ENCODE measurements at regions not wholly inside any gene's neighbourhood (a gene's known extent, or its start where the extent isn't known, plus 50 kb on each side); places are given as distances from the start of the nearest gene placed in this dataset.
"Not testable (repeated sequence)": the region's sequence is repeated elsewhere in the genome, so short reads cannot be mapped to it uniquely, and the experiment has no call there.

- Histone ChIP-seq H3K36me3 (ENCODE audit: insufficient read depth, low read length) (no peaks in the 10 kb centered on the region), H3K9ac (ENCODE audit: low read depth, low read length) (no peak overlapping the region), H3K9me3 (ENCODE audit: control insufficient read depth, insufficient read depth, low read length) (no peaks in the 10 kb centered on the region), H3K4me1 (ENCODE audit: insufficient read depth, low read length) (no peaks in the 10 kb centered on the region)
Observed at GRCh38 chr6:164990901-164991300, 318.5 kb downstream of the C6orf118 start.

- H3K9ac ChIP-seq (ENCODE audit: low read depth, low read length) = no peak overlapping the region
- H3K36me3 ChIP-seq (ENCODE audit: insufficient read depth, low read length) = no peaks in the 10 kb centered on the region
- H3K9me3 ChIP-seq (ENCODE audit: control insufficient read depth, insufficient read depth, low read length) = no peaks in the 10 kb centered on the region
- no peaks in the 10 kb centered on the region for H3K4me1 ChIP-seq (ENCODE audit: insufficient read depth, low read length)
Observed at GRCh38 chr6:164982389-164982788, 327.0 kb downstream of the C6orf118 start.

GRCh38 chr6:164967102-164967501 is 342.3 kb downstream of the C6orf118 start:
- Histone ChIP-seq H3K4me1 (ENCODE audit: insufficient read depth, low read length) (no peaks in the 10 kb centered on the region; the same call in 1 of the 2 replicates), H3K9ac (ENCODE audit: low read depth, low read length) (no peak overlapping the region), H3K9me3 (ENCODE audit: control insufficient read depth, insufficient read depth, low read length) (no peaks in the 10 kb centered on the region), H3K36me3 (ENCODE audit: insufficient read depth, low read length) (no peaks in the 10 kb centered on the region)

GRCh38 chr6:164962805-164963204 is 346.6 kb downstream of the C6orf118 start:
- no peak overlapping the region for H3K9ac ChIP-seq (ENCODE audit: low read depth, low read length)
- H3K9me3 ChIP-seq (ENCODE audit: control insufficient read depth, insufficient read depth, low read length) = no peaks in the 10 kb centered on the region
- H3K36me3 ChIP-seq (ENCODE audit: insufficient read depth, low read length) = no peaks in the 10 kb centered on the region
- H3K4me1 ChIP-seq (ENCODE audit: insufficient read depth, low read length) = no peaks in the 10 kb centered on the region; the same call in 1 of the 2 replicates

GRCh38 chr6:164947164-164947563 is 362.2 kb downstream of the C6orf118 start:
- H3K9me3 ChIP-seq (ENCODE audit: control insufficient read depth, insufficient read depth, low read length) = no peaks in the 10 kb centered on the region
- no peak overlapping the region for H3K9ac ChIP-seq (ENCODE audit: low read depth, low read length)
- no peaks in the 10 kb centered on the region for H3K36me3 ChIP-seq (ENCODE audit: insufficient read depth, low read length)
- no peaks in the 10 kb centered on the region for H3K4me1 ChIP-seq (ENCODE audit: insufficient read depth, low read length)

GRCh38 chr6:164942271-164942670 is 367.1 kb downstream of the C6orf118 start:
- no peaks in the 10 kb centered on the region for H3K36me3 ChIP-seq (ENCODE audit: insufficient read depth, low read length)
- H3K4me1 ChIP-seq (ENCODE audit: insufficient read depth, low read length) = no peaks in the 10 kb centered on the region
- no peaks in the 10 kb centered on the region for H3K9me3 ChIP-seq (ENCODE audit: control insufficient read depth, insufficient read depth, low read length)
- H3K9ac ChIP-seq (ENCODE audit: low read depth, low read length) = no peak overlapping the region

GRCh38 chr6:164933238-164933794 is 376.1 kb downstream of the C6orf118 start:
- not testable (repeated sequence) for H3K36me3 ChIP-seq (ENCODE audit: insufficient read depth, low read length); H3K9me3 ChIP-seq (ENCODE audit: control insufficient read depth, insufficient read depth, low read length); H3K4me1 ChIP-seq (ENCODE audit: insufficient read depth, low read length); H3K9ac ChIP-seq (ENCODE audit: low read depth, low read length)

GRCh38 chr6:164929408-164929977 is 379.9 kb downstream of the C6orf118 start:
- H3K9me3 ChIP-seq (ENCODE audit: control insufficient read depth, insufficient read depth, low read length) = no peaks in the 10 kb centered on the region
- no peak overlapping the region for H3K9ac ChIP-seq (ENCODE audit: low read depth, low read length)
- H3K36me3 ChIP-seq (ENCODE audit: insufficient read depth, low read length) = no peaks in the 10 kb centered on the region
- H3K4me1 ChIP-seq (ENCODE audit: insufficient read depth, low read length) = peaks cover 4% of the 10 kb centered on the region; the same call in 1 of the 2 replicates

- no peaks in the 10 kb centered on the region for H3K36me3 ChIP-seq (ENCODE audit: insufficient read depth, low read length)
- no peaks in the 10 kb centered on the region for H3K9me3 ChIP-seq (ENCODE audit: control insufficient read depth, insufficient read depth, low read length)
- peaks cover 4% of the 10 kb centered on the region; the same call in 1 of the 2 replicates for H3K4me1 ChIP-seq (ENCODE audit: insufficient read depth, low read length)
- no peak overlapping the region for H3K9ac ChIP-seq (ENCODE audit: low read depth, low read length)
Observed at GRCh38 chr6:164928728-164929407, 380.5 kb downstream of the C6orf118 start.

- Histone ChIP-seq H3K36me3 (ENCODE audit: insufficient read depth, low read length) (no peaks in the 10 kb centered on the region), H3K9me3 (ENCODE audit: control insufficient read depth, insufficient read depth, low read length) (no peaks in the 10 kb centered on the region), H3K9ac (ENCODE audit: low read depth, low read length) (no peak overlapping the region), H3K4me1 (ENCODE audit: insufficient read depth, low read length) (peaks cover 4% of the 10 kb centered on the region; the same call in 1 of the 2 replicates)
Observed at GRCh38 chr6:164928057-164928727, 381.2 kb downstream of the C6orf118 start.

GRCh38 chr6:164927288-164928056 is 381.9 kb downstream of the C6orf118 start:
- Histone ChIP-seq H3K9ac (ENCODE audit: low read depth, low read length) (no peak overlapping the region; the same call in 1 of the 2 replicates), H3K36me3 (ENCODE audit: insufficient read depth, low read length) (no peaks in the 10 kb centered on the region), H3K9me3 (ENCODE audit: control insufficient read depth, insufficient read depth, low read length) (no peaks in the 10 kb centered on the region), H3K4me1 (ENCODE audit: insufficient read depth, low read length) (peaks cover 4% of the 10 kb centered on the region; the same call in 1 of the 2 replicates)

- no peak overlapping the region for H3K9ac ChIP-seq (ENCODE audit: low read depth, low read length)
- H3K36me3 ChIP-seq (ENCODE audit: insufficient read depth, low read length) = no peaks in the 10 kb centered on the region
- peaks cover 4% of the 10 kb centered on the region; the same call in 1 of the 2 replicates for H3K4me1 ChIP-seq (ENCODE audit: insufficient read depth, low read length)
- no peaks in the 10 kb centered on the region for H3K9me3 ChIP-seq (ENCODE audit: control insufficient read depth, insufficient read depth, low read length)
Observed at GRCh38 chr6:164926686-164927085, 382.7 kb downstream of the C6orf118 start.

GRCh38 chr6:164925681-164926530 is 383.5 kb downstream of the C6orf118 start:
- Histone ChIP-seq H3K36me3 (ENCODE audit: insufficient read depth, low read length) (no peaks in the 10 kb centered on the region), H3K9ac (ENCODE audit: low read depth, low read length) (no peak overlapping the region), H3K9me3 (ENCODE audit: control insufficient read depth, insufficient read depth, low read length) (no peaks in the 10 kb centered on the region), H3K4me1 (ENCODE audit: insufficient read depth, low read length) (peaks cover 4% of the 10 kb centered on the region; the same call in 1 of the 2 replicates)
